ENCODE measurements at regions not wholly inside any gene's neighbourhood (a gene's known extent, or its start where the extent isn't known, plus 50 kb on each side); places are given as distances from the start of the nearest gene placed in this dataset.

DNA sequence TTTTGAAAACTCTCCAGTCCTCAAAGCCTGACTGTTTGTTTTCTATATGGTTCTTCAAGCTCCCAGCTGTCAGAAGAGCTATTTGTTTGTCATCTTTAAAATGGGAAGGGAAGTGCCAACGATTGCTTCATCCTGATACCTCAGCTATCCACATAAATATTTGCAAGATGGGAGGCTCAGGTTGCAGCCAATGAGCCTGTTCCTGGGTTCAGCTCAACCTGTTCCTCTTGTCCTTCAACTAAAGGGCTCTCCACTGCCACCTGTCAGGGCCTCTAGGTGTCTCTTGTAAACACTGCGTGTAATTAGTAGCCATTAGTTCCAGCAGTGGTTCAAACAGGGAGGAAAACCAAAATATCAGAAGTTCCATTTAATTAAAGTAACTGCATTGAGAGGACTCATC is 445.1 kb downstream of the AJAP1 start:
- TF ChIP-seq, protein P1, sequence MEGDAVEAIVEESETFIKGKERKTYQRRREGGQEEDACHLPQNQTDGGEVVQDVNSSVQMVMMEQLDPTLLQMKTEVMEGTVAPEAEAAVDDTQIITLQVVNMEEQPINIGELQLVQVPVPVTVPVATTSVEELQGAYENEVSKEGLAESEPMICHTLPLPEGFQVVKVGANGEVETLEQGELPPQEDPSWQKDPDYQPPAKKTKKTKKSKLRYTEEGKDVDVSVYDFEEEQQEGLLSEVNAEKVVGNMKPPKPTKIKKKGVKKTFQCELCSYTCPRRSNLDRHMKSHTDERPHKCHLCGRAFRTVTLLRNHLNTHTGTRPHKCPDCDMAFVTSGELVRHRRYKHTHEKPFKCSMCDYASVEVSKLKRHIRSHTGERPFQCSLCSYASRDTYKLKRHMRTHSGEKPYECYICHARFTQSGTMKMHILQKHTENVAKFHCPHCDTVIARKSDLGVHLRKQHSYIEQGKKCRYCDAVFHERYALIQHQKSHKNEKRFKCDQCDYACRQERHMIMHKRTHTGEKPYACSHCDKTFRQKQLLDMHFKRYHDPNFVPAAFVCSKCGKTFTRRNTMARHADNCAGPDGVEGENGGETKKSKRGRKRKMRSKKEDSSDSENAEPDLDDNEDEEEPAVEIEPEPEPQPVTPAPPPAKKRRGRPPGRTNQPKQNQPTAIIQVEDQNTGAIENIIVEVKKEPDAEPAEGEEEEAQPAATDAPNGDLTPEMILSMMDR (IDR thresholded peaks at IDR 0.05) = no peak
- no peak for TF ChIP-seq POLR2A (IDR thresholded peaks at IDR 0.05)
- TF ChIP-seq POLR2AphosphoS5 (IDR thresholded peaks at IDR 0.05) = no peak
- TF ChIP-seq EP300 (IDR thresholded peaks at IDR 0.05; ENCODE audit: low read depth) = no peak
